ENCODE measurements at regions not wholly inside any gene's neighbourhood (a gene's known extent, or its start where the extent isn't known, plus 50 kb on each side); places are given as distances from the start of the nearest gene placed in this dataset.

DNA sequence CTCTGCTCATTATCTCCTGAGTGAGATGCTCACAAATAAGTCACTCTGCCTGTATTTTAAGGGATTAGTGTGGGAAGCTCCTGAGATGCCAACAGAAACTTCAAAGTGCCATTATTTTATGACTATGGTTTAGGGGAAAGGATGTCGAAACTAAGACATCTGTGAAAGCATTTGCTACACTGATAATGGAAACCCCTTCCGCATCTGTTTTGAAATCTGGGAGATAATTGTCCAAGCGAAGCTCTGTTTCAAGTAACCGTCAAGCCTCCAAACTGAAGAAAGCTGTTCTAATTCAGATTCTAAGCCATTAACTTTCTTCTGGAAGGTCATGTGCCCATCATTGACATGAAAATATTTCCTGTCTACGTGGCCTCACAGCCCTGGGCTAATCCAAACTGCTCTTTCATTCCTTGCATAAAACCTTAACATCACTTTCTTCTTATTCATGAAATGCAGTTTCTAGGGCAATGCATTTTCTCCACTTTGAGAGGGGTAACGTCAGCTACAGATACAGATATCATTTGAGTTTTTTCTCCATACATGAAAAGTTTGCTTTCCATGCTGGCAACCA lies 932.0 kb downstream of the C6orf118 start:
- TF ChIP-seq, protein P1, sequence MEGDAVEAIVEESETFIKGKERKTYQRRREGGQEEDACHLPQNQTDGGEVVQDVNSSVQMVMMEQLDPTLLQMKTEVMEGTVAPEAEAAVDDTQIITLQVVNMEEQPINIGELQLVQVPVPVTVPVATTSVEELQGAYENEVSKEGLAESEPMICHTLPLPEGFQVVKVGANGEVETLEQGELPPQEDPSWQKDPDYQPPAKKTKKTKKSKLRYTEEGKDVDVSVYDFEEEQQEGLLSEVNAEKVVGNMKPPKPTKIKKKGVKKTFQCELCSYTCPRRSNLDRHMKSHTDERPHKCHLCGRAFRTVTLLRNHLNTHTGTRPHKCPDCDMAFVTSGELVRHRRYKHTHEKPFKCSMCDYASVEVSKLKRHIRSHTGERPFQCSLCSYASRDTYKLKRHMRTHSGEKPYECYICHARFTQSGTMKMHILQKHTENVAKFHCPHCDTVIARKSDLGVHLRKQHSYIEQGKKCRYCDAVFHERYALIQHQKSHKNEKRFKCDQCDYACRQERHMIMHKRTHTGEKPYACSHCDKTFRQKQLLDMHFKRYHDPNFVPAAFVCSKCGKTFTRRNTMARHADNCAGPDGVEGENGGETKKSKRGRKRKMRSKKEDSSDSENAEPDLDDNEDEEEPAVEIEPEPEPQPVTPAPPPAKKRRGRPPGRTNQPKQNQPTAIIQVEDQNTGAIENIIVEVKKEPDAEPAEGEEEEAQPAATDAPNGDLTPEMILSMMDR (IDR thresholded peaks at IDR 0.05; ENCODE audit: insufficient read depth, low read depth, low read length): no peak
- TF ChIP-seq EZH2 (IDR thresholded peaks at IDR 0.05; ENCODE audit: insufficient read depth, low read length): no peak
